ENCODE measurements at regions not wholly inside any gene's neighbourhood (a gene's known extent, or its start where the extent isn't known, plus 50 kb on each side); places are given as distances from the start of the nearest gene placed in this dataset.

GRCh38 chr15:62502451-62502850 is 337.4 kb upstream of the C2CD4B start:
- Histone ChIP-seq H3K27ac (no peak overlapping the region), H2AFZ (no peak overlapping the region), H3K36me3 (ENCODE audit: control insufficient read depth, insufficient read depth, low read length) (no peaks in the 10 kb centered on the region), H3K4me1 (no peaks in the 10 kb centered on the region), H3K27me3 (ENCODE audit: control insufficient read depth, insufficient read depth, low read length) (no peaks in the 10 kb centered on the region), H3K4me2 (ENCODE audit: low read length) (no peak overlapping the region), H3K9ac (no peak overlapping the region), H3K79me2 (no peaks in the 10 kb centered on the region), H3K4me3 (ENCODE audit: low read depth, low read length) (no peak overlapping the region), H3K9me3 (ENCODE audit: control insufficient read depth, low read length) (no peaks in the 10 kb centered on the region)
- no peak for TF ChIP-seq CTCF (IDR thresholded peaks at IDR 0.05)

GRCh38 chr15:62503451-62503850 is 338.4 kb upstream of the C2CD4B start:
- Histone ChIP-seq H2AFZ (no peak overlapping the region), H3K79me2 (no peaks in the 10 kb centered on the region), H3K36me3 (ENCODE audit: control insufficient read depth, insufficient read depth, low read length) (no peaks in the 10 kb centered on the region), H3K9me3 (ENCODE audit: control insufficient read depth, low read length) (no peaks in the 10 kb centered on the region), H3K4me1 (no peaks in the 10 kb centered on the region), H3K4me2 (ENCODE audit: low read length) (no peak overlapping the region), H3K4me3 (ENCODE audit: low read depth, low read length) (no peak overlapping the region), H3K9ac (no peak overlapping the region), H3K27me3 (ENCODE audit: control insufficient read depth, insufficient read depth, low read length) (no peaks in the 10 kb centered on the region), H3K27ac (no peak overlapping the region)
- no peak for TF ChIP-seq CTCF (IDR thresholded peaks at IDR 0.05)

- Histone ChIP-seq H3K79me2 (no peaks in the 10 kb centered on the region), H3K27ac (no peak overlapping the region), H3K27me3 (ENCODE audit: control insufficient read depth, insufficient read depth, low read length) (no peaks in the 10 kb centered on the region), H2AFZ (no peak overlapping the region), H3K9me3 (ENCODE audit: control insufficient read depth, low read length) (no peaks in the 10 kb centered on the region), H3K36me3 (ENCODE audit: control insufficient read depth, insufficient read depth, low read length) (no peaks in the 10 kb centered on the region), H3K4me2 (ENCODE audit: low read length) (no peak overlapping the region), H3K4me1 (no peaks in the 10 kb centered on the region), H3K4me3 (ENCODE audit: low read depth, low read length) (no peak overlapping the region), H3K9ac (no peak overlapping the region)
- TF ChIP-seq CTCF (IDR thresholded peaks at IDR 0.05), result no peak
These were observed 340.7 kb upstream of the C2CD4B start for GRCh38 chr15:62505762-62506161.

GRCh38 chr15:62506217-62506805 is 341.2 kb upstream of the C2CD4B start:
- TF ChIP-seq CTCF (IDR thresholded peaks at IDR 0.05), result no peak
- Histone ChIP-seq H3K79me2 (no peaks in the 10 kb centered on the region), H3K4me2 (ENCODE audit: low read length) (no peak overlapping the region), H3K9me3 (ENCODE audit: control insufficient read depth, low read length) (no peaks in the 10 kb centered on the region), H2AFZ (no peak overlapping the region), H3K27ac (no peak overlapping the region), H3K27me3 (ENCODE audit: control insufficient read depth, insufficient read depth, low read length) (no peaks in the 10 kb centered on the region), H3K9ac (no peak overlapping the region), H3K36me3 (ENCODE audit: control insufficient read depth, insufficient read depth, low read length) (no peaks in the 10 kb centered on the region), H3K4me3 (ENCODE audit: low read depth, low read length) (no peak overlapping the region), H3K4me1 (no peaks in the 10 kb centered on the region)

- Histone ChIP-seq H3K4me2 (ENCODE audit: low read length) (no peak overlapping the region), H2AFZ (no peak overlapping the region), H3K27me3 (ENCODE audit: control insufficient read depth, insufficient read depth, low read length) (no peaks in the 10 kb centered on the region), H3K27ac (no peak overlapping the region), H3K79me2 (no peaks in the 10 kb centered on the region), H3K4me1 (no peaks in the 10 kb centered on the region), H3K4me3 (ENCODE audit: low read depth, low read length) (no peak overlapping the region), H3K9ac (no peak overlapping the region), H3K36me3 (ENCODE audit: control insufficient read depth, insufficient read depth, low read length) (no peaks in the 10 kb centered on the region), H3K9me3 (ENCODE audit: control insufficient read depth, low read length) (no peaks in the 10 kb centered on the region)
- TF ChIP-seq CTCF (IDR thresholded peaks at IDR 0.05), result no peak
These were observed 344.4 kb upstream of the C2CD4B start for GRCh38 chr15:62509395-62509958.
